Mesendoderm (in vitro differentiated cells): ENCODE measurements at regions not wholly inside any gene's neighbourhood (a gene's known extent, or its start where the extent isn't known, plus 50 kb on each side); places are given as distances from the start of the nearest gene placed in this dataset.

Experiments
- DNase-seq: peaks from one replicate; pipeline ENCODE4 v3.0.0; 2013
- H2AK5ac ChIP-seq: 2 replicates; pipeline ENCODE4 v1.6.1; 2013; ENCODE audit warnings: low read length, inconsistent platforms
- H2BK120ac ChIP-seq: 2 replicates; pipeline ENCODE4 v1.6.1; 2013; ENCODE audit warnings: low read depth, mild to moderate bottlenecking, low read length, moderate library complexity, mixed read lengths
- H2BK15ac ChIP-seq: replicated peaks from 2 replicates; pipeline ENCODE4 v1.6.1; 2013; ENCODE audit warnings: low read depth, mild to moderate bottlenecking, moderate library complexity
- H2BK5ac ChIP-seq: 2 replicates; pipeline ENCODE4 v1.6.1; 2013; ENCODE audit warnings: low read length, inconsistent platforms
- H3K18ac ChIP-seq: 2 replicates; pipeline ENCODE4 v1.6.1; 2013; ENCODE audit warnings: mild to moderate bottlenecking, low read length, mixed read lengths
- H3K23ac ChIP-seq: one replicate; pipeline ENCODE4 v1.6.1; 2013; ENCODE audit warnings: low read length
- H3K27ac ChIP-seq: 2 replicates; pipeline ENCODE4 v1.5.1; 2013; ENCODE audit warnings: low read depth, mild to moderate bottlenecking, inconsistent platforms, low read length, moderate library complexity
- H3K27me3 ChIP-seq: 2 replicates; pipeline ENCODE4 v1.6.1; 2013; ENCODE audit warnings: low read length, control low read depth, mild to moderate bottlenecking, inconsistent platforms; ENCODE audit not compliant: insufficient read depth, poor library complexity
- H3K36me3 ChIP-seq: 2 replicates; pipeline ENCODE4 v1.6.1; 2013; ENCODE audit warnings: low read length, inconsistent platforms; ENCODE audit not compliant: control insufficient read depth, insufficient read depth
- H3K4ac ChIP-seq: one replicate; pipeline ENCODE4 v1.6.1; 2013; ENCODE audit warnings: low read depth, mild to moderate bottlenecking, low read length, moderate library complexity
- H3K4me1 ChIP-seq: 2 replicates; pipeline ENCODE4 v1.6.1; 2013; ENCODE audit warnings: low read depth, low read length, inconsistent platforms; ENCODE audit not compliant: control insufficient read depth
- H3K4me2 ChIP-seq: 2 replicates; pipeline ENCODE4 v1.6.1; 2013; ENCODE audit warnings: low read length
- H3K4me3 ChIP-seq: 2 replicates; pipeline ENCODE4 v1.5.1; 2013; ENCODE audit warnings: mild to moderate bottlenecking, low read length
- H3K56ac ChIP-seq: one replicate; pipeline ENCODE4 v1.6.1; 2013; ENCODE audit warnings: low read length
- H3K79me1 ChIP-seq: 2 replicates; pipeline ENCODE4 v1.6.1; 2013; ENCODE audit warnings: low read length, inconsistent platforms
- H3K79me2 ChIP-seq: 2 replicates; pipeline ENCODE4 v1.6.1; 2013; ENCODE audit warnings: mild to moderate bottlenecking, low read length; ENCODE audit not compliant: control insufficient read depth, insufficient read depth
- H3K9ac ChIP-seq: 2 replicates; pipeline ENCODE4 v1.6.1; 2013; ENCODE audit warnings: low read length, inconsistent platforms
- H4K5ac ChIP-seq: one replicate; pipeline ENCODE4 v1.6.1; 2013; ENCODE audit warnings: low read length
- H4K8ac ChIP-seq: one replicate; pipeline ENCODE4 v1.6.1; 2013; ENCODE audit warnings: low read depth, mild to moderate bottlenecking, control low read depth, low read length, moderate library complexity
- WGBS: extraction: QIAGEN DNeasy Blood & Tissue Kit; methylation state at CpG from one replicate; pipeline ENCODE4 v1.1.7; 2013; ENCODE audit warnings: low lambda C conversion rate, missing lambda C conversion rate; ENCODE audit not compliant: insufficient coverage; ENCODE audit errors: extremely low coverage; 5-methylcytosine and 5-hydroxymethylcytosine counted together

DNA sequence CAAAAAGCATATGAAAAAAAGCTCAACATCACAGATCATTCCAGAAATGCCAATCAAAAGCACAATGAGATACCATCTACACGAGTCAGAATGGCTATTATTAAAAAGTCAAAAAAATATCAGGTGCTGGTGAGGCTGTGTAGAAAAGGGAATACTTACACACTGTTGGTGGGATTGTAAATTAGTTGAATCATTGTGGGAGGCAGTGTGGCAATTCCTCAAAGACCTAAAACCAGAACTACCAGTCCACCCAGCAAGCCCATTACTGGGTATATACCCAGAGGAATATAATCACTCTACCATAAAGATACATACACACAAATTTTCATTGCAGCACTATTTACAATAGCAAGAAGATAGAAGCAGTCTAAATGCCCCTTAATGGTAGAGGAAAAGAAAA, 529.9 kb downstream of the SLITRK1 start:
- Histone ChIP-seq H3K4ac (no peak overlapping the region), H3K4me1 (no peaks in the 10 kb centered on the region), H3K18ac (no peak overlapping the region), H3K27me3 (no peaks in the 10 kb centered on the region), H3K79me2 (no peaks in the 10 kb centered on the region), H2BK120ac (no peak overlapping the region), H3K4me2 (no peak overlapping the region), H2BK5ac (no peak overlapping the region), H3K27ac (no peak overlapping the region), H4K8ac (no peak overlapping the region), H3K9ac (no peak overlapping the region), H3K36me3 (no peaks in the 10 kb centered on the region), H3K79me1 (no peaks in the 10 kb centered on the region), H3K23ac (no peak overlapping the region), H3K4me3 (no peak overlapping the region), H4K5ac (no peak overlapping the region), H3K56ac (no peak overlapping the region), H2BK15ac (no peak overlapping the region), H2AK5ac (no peak overlapping the region)
- no CpG with 5 or more reads among the region's 1 CpG for WGBS
- no peak for DNase-seq

DNA sequence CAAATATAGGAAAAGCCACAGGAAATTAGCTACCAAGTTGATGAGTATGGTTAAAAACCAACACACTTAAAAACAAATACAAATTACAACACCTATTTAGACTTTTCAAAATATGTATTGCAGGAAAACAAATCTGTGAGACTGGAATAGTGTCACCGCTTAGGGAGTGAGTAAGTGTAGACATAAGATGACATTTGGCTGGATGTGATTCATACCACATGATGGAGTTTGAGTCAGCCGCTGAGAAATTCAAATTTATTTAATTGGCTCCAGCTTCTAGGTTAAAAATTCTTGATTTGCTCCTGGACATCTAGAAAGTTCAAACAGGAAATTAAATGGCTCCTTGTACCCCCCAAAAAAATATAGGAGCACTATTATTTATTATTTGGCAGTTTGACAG, 531.7 kb downstream of the SLITRK1 start:
- Histone ChIP-seq H3K23ac (no peak overlapping the region), H3K79me2 (no peaks in the 10 kb centered on the region), H2BK15ac (no peak overlapping the region), H4K5ac (no peak overlapping the region), H3K27me3 (no peaks in the 10 kb centered on the region), H3K79me1 (no peaks in the 10 kb centered on the region), H3K9ac (no peak overlapping the region), H3K4me1 (no peaks in the 10 kb centered on the region), H3K36me3 (no peaks in the 10 kb centered on the region), H2BK120ac (no peak overlapping the region), H3K4ac (no peak overlapping the region), H3K56ac (no peak overlapping the region), H3K18ac (no peak overlapping the region), H4K8ac (no peak overlapping the region), H3K27ac (no peak overlapping the region), H3K4me3 (no peak overlapping the region), H2AK5ac (no peak overlapping the region), H3K4me2 (no peak overlapping the region), H2BK5ac (no peak overlapping the region)
- no peak for DNase-seq
- WGBS = no CpG with 5 or more reads among the region's 2 CpGs

DNA sequence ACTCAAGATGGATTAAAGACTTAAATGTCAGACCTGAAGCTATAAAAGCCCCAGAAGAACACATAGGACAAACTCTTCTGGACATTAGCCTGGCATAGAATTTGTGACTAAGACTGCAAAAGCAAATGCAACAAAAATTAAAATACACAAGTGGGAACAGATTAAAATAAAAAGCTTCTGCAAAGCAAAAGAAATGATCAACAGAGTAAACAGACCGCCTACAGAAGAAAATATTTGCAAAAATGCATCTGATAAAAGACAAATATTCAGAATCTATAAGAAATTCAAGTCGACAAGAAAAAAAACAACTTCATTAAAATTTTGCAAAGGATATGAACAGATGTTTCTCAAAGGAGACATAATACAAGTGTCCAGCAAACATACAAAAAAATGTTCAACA, 537.8 kb downstream of the SLITRK1 start:
- no CpG with 5 or more reads among the region's 2 CpGs for WGBS
- H3K27me3 ChIP-seq = no peaks in the 10 kb centered on the region

DNA sequence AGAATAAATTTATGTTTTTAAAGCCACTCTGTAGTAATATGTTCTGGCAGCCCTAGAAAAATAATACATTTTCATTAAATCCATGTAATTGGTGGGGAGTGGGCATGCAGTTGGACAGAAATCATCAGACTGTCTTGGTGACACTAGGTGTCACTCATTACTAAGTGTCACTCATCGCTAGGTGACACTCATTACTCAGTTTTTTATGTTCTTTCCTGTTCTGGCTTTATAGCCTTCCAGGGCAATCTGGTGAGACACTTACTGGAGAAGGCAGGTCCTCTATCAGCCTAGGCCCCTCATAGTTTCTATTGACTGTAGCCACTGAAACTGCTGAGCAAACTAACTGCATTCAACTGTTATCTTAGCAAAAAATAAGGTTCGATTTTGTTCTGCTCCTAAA, 542.1 kb downstream of the SLITRK1 start:
- Histone ChIP-seq H3K4me3 (no peak overlapping the region), H2BK15ac (no peak overlapping the region), H3K56ac (no peak overlapping the region), H2AK5ac (no peak overlapping the region), H3K23ac (no peak overlapping the region), H3K4me2 (no peak overlapping the region), H3K18ac (no peak overlapping the region), H3K9ac (no peak overlapping the region), H4K5ac (no peak overlapping the region), H4K8ac (no peak overlapping the region), H3K27me3 (no peaks in the 10 kb centered on the region), H3K79me1 (no peaks in the 10 kb centered on the region), H2BK120ac (no peak overlapping the region), H3K4ac (no peak overlapping the region), H3K79me2 (no peaks in the 10 kb centered on the region), H3K36me3 (no peaks in the 10 kb centered on the region), H3K27ac (no peak overlapping the region), H3K4me1 (no peaks in the 10 kb centered on the region), H2BK5ac (no peak overlapping the region)
- no CpG with 5 or more reads among the region's 2 CpGs for WGBS
- no peak for DNase-seq

More for the DNA sequence above, 537.8 kb downstream of the SLITRK1 start:
- Histone ChIP-seq H2BK120ac (no peak overlapping the region), H3K4me2 (no peak overlapping the region), H3K79me1 (no peaks in the 10 kb centered on the region), H2BK5ac (no peak overlapping the region), H3K27ac (no peak overlapping the region), H2AK5ac (no peak overlapping the region), H3K18ac (no peak overlapping the region), H3K9ac (no peak overlapping the region), H4K5ac (no peak overlapping the region), H3K4me1 (no peaks in the 10 kb centered on the region), H3K4me3 (no peak overlapping the region), H2BK15ac (no peak overlapping the region), H3K23ac (no peak overlapping the region), H3K56ac (no peak overlapping the region), H3K36me3 (no peaks in the 10 kb centered on the region), H3K4ac (no peak overlapping the region), H3K79me2 (no peaks in the 10 kb centered on the region), H4K8ac (no peak overlapping the region)
- no peak for DNase-seq

DNA sequence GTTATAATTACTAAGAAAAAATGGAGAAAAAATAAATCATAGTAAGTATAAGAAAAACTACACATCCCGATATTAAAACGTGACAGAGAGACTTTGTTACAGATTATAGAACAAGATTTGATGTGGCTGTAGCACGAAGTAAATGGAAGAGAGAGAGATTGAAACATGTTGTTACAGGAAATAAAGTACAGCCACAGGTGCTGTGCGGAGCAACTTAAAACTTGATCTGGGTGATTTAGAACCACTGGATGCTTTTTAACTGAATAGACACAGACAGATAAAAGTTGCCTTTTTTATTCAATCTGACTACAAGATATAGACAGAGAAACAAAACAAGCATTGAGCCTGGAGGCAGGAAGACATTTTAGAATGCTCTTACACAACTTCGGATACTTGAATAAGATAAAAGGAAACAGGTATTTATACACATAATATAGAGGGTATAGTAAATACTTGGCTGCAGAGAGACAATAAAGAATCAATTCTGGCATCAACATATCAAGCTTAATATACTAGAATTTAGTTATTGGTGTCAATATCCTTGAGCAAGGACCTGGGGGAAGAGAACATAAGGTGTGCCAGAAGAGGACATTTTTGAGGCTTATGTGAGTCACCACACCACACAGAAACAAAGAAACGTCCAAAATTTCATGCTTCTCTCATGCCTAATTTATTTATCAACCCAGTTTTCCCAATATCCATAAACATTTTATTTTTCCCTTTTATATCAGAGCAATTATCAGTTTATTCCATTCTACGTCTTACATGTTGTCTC, 548.5 kb downstream of the SLITRK1 start:
- H3K79me2 ChIP-seq = no peaks in the 10 kb centered on the region
- H4K8ac ChIP-seq = no peak overlapping the region
- no peaks in the 10 kb centered on the region for H3K36me3 ChIP-seq
- DNase-seq = no peak
- no peak overlapping the region for H3K4ac ChIP-seq
- no peak overlapping the region for H3K4me3 ChIP-seq
- H2BK15ac ChIP-seq = no peak overlapping the region
- no peaks in the 10 kb centered on the region for H3K27me3 ChIP-seq
- H3K18ac ChIP-seq = no peak overlapping the region
- no peak overlapping the region for H2BK120ac ChIP-seq
- H3K56ac ChIP-seq = no peak overlapping the region
- H3K9ac ChIP-seq = no peak overlapping the region
- no peak overlapping the region for H3K27ac ChIP-seq
- no peak overlapping the region for H3K23ac ChIP-seq
- H2BK5ac ChIP-seq = no peak overlapping the region
- WGBS = 100% methylated on average over 1 of the region's 7 CpGs
- H3K79me1 ChIP-seq = no peaks in the 10 kb centered on the region
- no peak overlapping the region for H4K5ac ChIP-seq
- H2AK5ac ChIP-seq = no peak overlapping the region
- no peak overlapping the region for H3K4me2 ChIP-seq
- no peaks in the 10 kb centered on the region for H3K4me1 ChIP-seq

DNA sequence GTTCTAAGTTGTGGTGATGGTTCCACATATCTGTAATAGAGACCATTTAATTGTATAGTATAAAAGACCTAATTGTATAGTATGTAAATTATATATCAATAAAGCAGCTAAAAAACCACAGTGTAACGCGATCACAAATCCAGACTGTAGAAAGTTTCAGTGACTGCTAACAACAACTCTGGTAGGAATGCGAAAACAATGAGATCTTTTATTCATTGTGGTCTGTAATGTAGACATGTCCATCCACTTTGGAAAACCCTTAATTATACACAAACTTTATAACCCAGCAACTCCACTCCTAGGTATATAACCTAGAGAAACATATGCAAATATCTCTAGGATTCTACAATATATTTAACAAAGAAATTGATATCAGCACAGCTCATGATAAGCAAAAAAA, 549.5 kb downstream of the SLITRK1 start:
- Histone ChIP-seq H2BK15ac (no peak overlapping the region), H3K56ac (no peak overlapping the region), H3K27me3 (no peaks in the 10 kb centered on the region), H4K5ac (no peak overlapping the region), H3K4me2 (no peak overlapping the region), H3K4ac (no peak overlapping the region), H3K18ac (no peak overlapping the region), H3K36me3 (no peaks in the 10 kb centered on the region), H3K23ac (no peak overlapping the region), H2AK5ac (no peak overlapping the region), H3K79me2 (no peaks in the 10 kb centered on the region), H3K9ac (no peak overlapping the region), H3K27ac (no peak overlapping the region), H4K8ac (no peak overlapping the region), H2BK120ac (no peak overlapping the region), H3K4me3 (no peak overlapping the region), H3K4me1 (no peaks in the 10 kb centered on the region), H3K79me1 (no peaks in the 10 kb centered on the region), H2BK5ac (no peak overlapping the region)
- WGBS = no CpG with 5 or more reads among the region's 3 CpGs
- no peak for DNase-seq
